ENCODE measurements at regions not wholly inside any gene's neighbourhood (a gene's known extent, or its start where the extent isn't known, plus 50 kb on each side); places are given as distances from the start of the nearest gene placed in this dataset.

DNA sequence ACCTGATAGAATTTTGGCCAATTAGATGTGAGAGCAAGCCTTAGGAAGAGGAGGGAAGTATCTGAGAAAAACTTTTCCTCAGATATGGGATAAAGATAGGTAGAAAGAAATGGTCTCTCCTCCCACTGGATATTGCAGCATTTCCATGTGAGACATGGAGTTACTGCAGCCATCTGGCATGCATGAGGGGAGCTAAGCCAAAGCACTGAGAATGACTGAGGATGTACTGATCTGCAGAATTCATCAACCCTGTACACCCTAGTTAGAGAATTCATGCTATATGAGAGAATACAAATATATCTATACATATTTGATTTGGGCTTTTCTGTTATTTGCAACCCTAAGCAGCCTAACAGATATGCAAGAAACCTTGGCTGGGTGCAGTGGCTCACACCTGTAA is 52.5 kb upstream of the RPL34 start:
- DNase-seq (no peak), ATAC-seq (no peak)
- intact Hi-C loops (cut with micrococcal nuclease) = no loop called here

DNA sequence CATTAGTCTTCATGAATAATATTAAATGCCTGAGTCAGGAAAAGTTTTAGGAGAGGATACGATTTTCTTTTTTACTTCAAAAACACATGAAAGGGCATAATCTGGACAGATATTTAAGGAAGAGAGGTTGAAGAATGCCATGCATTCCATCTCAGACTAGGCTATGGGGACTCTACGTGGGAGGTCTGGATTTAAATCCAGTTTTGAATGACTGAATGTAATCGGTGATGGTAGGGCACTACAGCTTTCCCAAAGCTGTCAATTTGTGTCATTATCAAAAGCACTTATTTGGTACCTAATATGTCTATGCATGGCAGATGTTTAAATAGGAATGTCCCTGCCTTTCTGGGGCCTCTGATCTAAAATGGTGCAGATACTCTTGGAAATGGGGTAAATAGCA is 59.3 kb upstream of the RPL34 start:
- no peak for DNase-seq
- intact Hi-C loops (cut with micrococcal nuclease) = no loop called here
- ATAC-seq = no peak

GRCh38 chr4:108560616-108561015 is 59.8 kb upstream of the RPL34 start:
- ATAC-seq = peak; percentile 85
- DNase-seq = no peak
- intact Hi-C loops (cut with micrococcal nuclease) = no loop called here

GRCh38 chr4:108559911-108560310 is 60.5 kb upstream of the RPL34 start:
- DNase-seq (no peak), ATAC-seq (no peak)
- intact Hi-C loops (cut with micrococcal nuclease) = no loop called here

DNA sequence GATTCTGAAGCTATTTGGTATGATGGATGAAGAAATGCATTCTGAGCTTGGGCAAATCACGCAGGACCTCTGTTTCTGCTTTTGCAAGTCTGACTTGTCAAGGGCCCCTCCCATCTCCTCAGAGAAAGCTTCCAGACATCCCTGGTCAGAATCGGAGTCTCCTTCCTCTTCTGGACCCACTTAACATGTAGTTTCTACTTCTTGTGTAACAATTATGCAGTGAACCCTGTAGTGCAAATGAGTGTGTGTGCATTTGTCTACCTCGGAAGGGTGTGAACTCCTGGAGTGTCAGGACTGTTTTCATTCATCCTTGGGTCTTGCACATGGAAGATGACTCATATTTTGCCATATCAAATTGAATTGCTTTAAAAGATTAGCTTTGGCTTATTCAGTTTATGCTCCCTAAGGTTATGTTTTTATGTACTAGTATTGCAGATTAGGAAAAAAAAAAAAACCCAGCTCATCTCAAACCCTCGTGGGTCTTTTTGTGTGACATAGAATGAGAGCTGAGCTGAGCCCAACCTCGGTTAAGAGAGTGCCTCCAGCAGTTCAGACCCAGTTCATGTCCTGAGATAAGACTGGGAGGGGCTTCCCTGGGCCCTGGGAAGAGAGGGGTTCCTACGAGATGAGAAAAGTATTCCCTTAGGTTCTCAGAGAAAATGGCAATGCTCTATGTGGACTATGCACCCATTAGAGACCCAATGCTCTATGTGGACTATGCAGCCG is 61.1 kb upstream of the RPL34 start:
- ATAC-seq (no peak), DNase-seq (no peak)

DNA sequence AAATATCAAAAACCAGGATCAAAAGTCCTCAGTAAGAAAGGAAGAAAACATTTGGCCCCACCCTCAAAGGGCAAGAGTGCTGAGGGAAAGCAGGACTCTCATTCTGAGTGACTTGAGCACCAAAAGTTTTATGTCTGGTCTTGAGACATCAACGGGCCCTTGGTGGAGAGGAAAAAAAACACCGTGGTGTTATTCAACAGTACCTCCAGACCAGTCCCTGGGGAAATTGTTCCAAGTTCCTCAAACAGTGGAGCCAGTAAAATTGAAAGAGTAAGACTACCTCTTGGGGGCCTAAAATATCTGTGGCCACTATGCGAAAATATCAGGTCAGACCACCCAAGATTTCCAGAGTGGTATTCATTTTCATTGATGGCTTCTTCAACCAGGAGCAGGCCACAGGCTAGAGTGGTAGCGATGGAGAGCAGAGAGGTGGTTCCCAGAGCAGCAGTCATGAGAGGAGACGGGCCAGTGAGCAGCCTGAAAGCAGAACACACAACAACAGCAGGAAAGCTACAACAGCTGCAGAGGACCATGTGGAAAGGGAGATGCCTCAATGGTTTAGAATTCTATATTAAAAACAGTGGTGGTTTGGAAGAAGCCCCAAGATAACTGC is 63.7 kb upstream of the RPL34 start:
- intact Hi-C loops (cut with micrococcal nuclease) = no loop called here
- ATAC-seq (no peak), DNase-seq (no peak)

More for the DNA sequence above, 61.1 kb upstream of the RPL34 start:
- intact Hi-C loops (cut with micrococcal nuclease) = no loop called here

- ATAC-seq (no peak), DNase-seq (no peak)
- intact Hi-C loops (cut with micrococcal nuclease) = no loop called here
Measured at GRCh38 chr4:108556166-108556565, 64.2 kb upstream of the RPL34 start.

- intact Hi-C loops (cut with micrococcal nuclease) = no loop called here
- ATAC-seq (no peak), DNase-seq (no peak)
Measured at GRCh38 chr4:108555701-108556100, 64.7 kb upstream of the RPL34 start.

DNA sequence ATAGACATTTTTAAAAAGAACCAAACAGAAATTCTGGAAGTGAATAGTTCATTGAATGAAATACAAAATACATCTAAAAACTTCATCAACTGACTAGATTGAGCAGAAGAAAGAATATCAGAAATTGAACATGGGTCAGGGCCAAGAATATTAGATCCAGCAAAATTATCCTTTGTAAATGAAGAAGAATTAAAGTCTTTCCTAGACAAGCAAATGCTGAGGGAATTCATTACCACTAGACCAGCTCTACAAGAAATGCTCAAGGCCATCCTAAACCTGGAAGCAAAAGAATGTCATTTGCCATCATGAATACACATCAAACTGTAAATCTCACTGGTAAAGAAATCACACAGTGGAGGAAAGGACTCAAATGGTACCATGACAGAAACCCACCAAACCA is 72.7 kb upstream of the RPL34 start:
- ATAC-seq (no peak), DNase-seq (no peak)
- intact Hi-C loops (cut with micrococcal nuclease) = no loop called here

DNA sequence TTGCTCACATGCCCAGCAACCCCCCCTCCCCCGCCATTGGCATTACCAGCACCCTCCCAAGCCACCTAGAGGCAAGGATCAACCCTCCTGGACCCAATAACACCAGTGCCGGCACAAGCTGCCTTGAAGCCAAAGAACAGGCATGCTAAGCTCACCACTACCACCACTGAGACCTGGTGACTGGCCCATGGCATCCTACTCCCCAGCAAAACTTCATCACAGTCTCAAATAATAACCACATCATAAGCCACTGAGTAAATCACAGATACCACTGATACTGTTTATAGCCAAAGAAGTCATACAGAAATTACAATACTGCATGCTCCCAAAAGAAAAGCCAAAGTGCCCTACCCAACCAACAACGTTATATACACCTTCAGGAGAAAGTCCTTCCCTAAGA is 73.6 kb upstream of the RPL34 start:
- ATAC-seq (no peak), DNase-seq (no peak)
- intact Hi-C loops (cut with micrococcal nuclease) = no loop called here

DNA sequence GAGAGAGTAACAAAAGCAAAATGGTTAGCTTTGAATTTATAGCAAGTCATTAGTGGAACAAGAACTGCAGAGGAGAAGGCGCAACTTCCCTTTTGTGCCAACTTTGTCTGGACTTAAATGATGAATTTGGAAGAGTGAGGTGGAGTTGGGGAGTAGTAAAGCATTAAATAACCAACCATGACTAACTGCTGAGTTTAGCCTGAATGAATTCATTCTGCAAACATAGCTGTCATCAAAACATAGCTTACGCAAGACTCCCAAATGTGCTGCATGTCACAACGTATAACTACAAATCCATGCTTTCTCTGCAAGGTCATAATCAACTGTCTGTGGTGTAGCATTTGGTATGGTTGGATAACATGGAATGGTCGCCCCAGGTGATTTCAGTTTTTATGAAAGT is 75.9 kb upstream of the RPL34 start:
- DNase-seq = no peak
- intact Hi-C loops (cut with micrococcal nuclease) = no loop called here
- ATAC-seq = no peak

GRCh38 chr4:108543359-108543968 is 76.9 kb upstream of the RPL34 start:
- intact Hi-C loops (cut with micrococcal nuclease) = no loop called here
- ATAC-seq = no peak
- no peak for DNase-seq

GRCh38 chr4:108540536-108540935 is 79.8 kb upstream of the RPL34 start:
- no peak for DNase-seq
- intact Hi-C loops (cut with micrococcal nuclease) = no loop called here
- no peak for ATAC-seq

GRCh38 chr4:108536577-108536976 is 83.8 kb upstream of the RPL34 start:
- DNase-seq (no peak), ATAC-seq (no peak)
- intact Hi-C loops (cut with micrococcal nuclease) = no loop called here

DNA sequence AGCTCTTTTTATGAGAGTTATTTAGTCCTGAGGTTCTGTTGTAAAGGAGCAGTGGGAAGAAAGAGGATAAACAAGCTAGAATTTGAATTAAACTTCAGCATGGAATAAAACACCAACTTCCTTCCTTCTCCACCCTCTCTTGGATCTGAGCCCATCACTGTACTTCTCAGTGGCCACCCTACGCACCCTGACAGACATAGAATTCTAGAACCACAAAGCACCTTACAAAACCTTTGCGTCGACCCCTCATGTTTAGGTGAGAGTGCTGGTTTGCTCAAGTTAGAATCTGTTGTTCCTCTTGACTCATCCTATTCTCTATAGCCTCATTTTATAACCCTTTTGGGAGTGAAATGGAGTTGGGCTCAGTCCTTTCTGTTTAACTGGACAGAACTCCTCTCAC is 84.6 kb upstream of the RPL34 start:
- intact Hi-C loops (cut with micrococcal nuclease) = no loop called here
- no peak for DNase-seq
- ATAC-seq = peak; percentile 26

- no peak for DNase-seq
- no peak for ATAC-seq
- intact Hi-C loops (cut with micrococcal nuclease) = no loop called here
Measured at GRCh38 chr4:108533876-108534275, 86.5 kb upstream of the RPL34 start.

DNA sequence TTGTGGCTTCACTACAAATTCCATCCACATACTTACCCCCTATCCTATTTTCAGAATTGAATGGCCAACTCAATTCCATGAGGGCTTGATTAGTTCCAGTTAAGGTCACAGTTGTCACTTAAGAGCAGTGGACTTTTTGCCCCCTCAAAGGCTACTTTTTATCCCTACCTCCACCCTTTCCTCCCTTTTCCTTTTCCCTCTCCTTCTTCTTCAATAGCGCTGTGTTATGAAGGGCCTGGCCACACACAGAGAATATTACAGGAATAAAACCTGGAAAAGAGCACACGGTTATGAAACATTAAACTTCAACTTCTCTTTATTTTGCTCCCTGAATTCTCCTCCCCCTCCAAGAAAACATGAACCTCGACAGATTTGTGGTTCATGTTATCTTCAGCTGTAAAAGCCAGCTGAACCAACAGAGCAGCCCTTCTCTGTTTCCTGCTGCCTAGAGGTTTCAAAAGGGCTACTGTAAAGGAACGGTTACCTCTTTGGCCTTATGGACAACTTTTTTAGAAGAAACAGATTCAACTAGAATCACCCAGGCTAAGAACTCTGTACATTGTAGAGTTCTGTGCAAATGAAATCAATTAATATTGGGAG is 87.0 kb upstream of the RPL34 start:
- ATAC-seq = no peak
- no peak for DNase-seq
- intact Hi-C loops (cut with micrococcal nuclease) = no loop called here

DNA sequence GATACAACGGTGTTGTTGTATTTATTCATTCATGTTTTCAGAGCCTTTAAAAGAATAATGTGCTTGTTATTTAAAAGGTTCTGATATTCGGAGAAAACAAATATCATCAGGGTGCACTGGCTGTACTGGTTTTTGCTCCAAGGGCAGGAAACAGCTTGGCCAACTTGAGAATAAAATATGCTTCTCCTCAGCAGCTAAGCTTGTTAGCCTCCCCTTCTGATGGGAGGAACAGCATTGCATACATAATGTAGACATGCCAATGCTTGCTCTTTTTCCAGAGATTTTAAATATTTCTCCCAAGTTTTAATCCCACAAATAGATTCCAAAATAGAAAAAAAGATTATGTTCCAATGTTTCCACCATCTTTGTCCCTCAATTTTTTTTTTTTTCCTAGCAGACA is 87.6 kb upstream of the RPL34 start:
- intact Hi-C loops (cut with micrococcal nuclease) = no loop called here
- ATAC-seq = no peak
- DNase-seq = no peak

- DNase-seq = no peak
- ATAC-seq = no peak
- intact Hi-C loops (cut with micrococcal nuclease) = no loop called here
Measured at GRCh38 chr4:108532187-108532586, 88.2 kb upstream of the RPL34 start.

- intact Hi-C loops (cut with micrococcal nuclease) = no loop called here
Measured at GRCh38 chr4:108531461-108531860, 88.9 kb upstream of the RPL34 start.

More at GRCh38 chr4:108531461-108531860, 88.9 kb upstream of the RPL34 start:
- DNase-seq (no peak), ATAC-seq (no peak)

Measured in left ventricle myocardium superior (tissue), 1 donor.